ENCODE measurements at regions not wholly inside any gene's neighbourhood (a gene's known extent, or its start where the extent isn't known, plus 50 kb on each side); places are given as distances from the start of the nearest gene placed in this dataset.

DNA sequence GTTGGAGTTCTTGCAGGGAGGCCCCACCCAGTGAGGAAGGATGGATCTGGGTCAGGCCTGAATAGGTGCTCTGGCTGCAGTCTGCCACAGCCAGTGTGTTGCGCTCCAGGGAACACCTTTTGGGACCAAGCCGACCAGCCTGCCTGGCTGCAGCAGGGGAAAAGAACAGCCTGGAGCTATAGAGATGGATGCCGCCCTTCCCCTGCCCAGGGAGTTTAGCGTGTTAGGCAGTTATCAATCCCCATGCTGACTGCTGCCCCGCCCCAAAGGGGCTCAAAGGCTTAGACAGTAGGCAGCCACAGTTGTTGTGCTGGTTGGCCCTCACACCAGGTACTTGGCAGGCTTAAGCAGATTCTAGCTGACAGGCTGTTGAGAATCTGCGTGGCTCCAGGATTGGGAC lies 153.4 kb upstream of the ADAMTS19 start:
- TF ChIP-seq, protein P1, sequence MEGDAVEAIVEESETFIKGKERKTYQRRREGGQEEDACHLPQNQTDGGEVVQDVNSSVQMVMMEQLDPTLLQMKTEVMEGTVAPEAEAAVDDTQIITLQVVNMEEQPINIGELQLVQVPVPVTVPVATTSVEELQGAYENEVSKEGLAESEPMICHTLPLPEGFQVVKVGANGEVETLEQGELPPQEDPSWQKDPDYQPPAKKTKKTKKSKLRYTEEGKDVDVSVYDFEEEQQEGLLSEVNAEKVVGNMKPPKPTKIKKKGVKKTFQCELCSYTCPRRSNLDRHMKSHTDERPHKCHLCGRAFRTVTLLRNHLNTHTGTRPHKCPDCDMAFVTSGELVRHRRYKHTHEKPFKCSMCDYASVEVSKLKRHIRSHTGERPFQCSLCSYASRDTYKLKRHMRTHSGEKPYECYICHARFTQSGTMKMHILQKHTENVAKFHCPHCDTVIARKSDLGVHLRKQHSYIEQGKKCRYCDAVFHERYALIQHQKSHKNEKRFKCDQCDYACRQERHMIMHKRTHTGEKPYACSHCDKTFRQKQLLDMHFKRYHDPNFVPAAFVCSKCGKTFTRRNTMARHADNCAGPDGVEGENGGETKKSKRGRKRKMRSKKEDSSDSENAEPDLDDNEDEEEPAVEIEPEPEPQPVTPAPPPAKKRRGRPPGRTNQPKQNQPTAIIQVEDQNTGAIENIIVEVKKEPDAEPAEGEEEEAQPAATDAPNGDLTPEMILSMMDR (IDR thresholded peaks at IDR 0.05), result no peak
- TF ChIP-seq POLR2A (IDR thresholded peaks at IDR 0.05), result no peak
